CD4-positive, alpha-beta T cell treated with Interleukin-4 for 4 hours (primary cell): ENCODE measurements at regions not wholly inside any gene's neighbourhood (a gene's known extent, or its start where the extent isn't known, plus 50 kb on each side); places are given as distances from the start of the nearest gene placed in this dataset.
"Not testable (repeated sequence)": the region's sequence is repeated elsewhere in the genome, so short reads cannot be mapped to it uniquely, and the experiment has no call there.

Experiments
- DNase-seq: peaks from one replicate; pipeline ENCODE4 v3.0.0-alpha.2; 2020

GRCh38 chr2:48197618-48198017 lies 116.9 kb upstream of the FOXN2 start:
- DNase-seq, result no peak

GRCh38 chr2:48198371-48198770 lies 116.1 kb upstream of the FOXN2 start:
- DNase-seq, result peak; percentile 3

GRCh38 chr2:48199070-48199469 lies 115.4 kb upstream of the FOXN2 start:
- no peak for DNase-seq

- no peak for DNase-seq
Measured at GRCh38 chr2:48200620-48201293, 113.7 kb upstream of the FOXN2 start.

GRCh38 chr2:48201435-48201834 lies 113.0 kb upstream of the FOXN2 start:
- DNase-seq, result not testable (repeated sequence)

- DNase-seq, result no peak
Measured at GRCh38 chr2:48202863-48203642, 111.4 kb upstream of the FOXN2 start.

GRCh38 chr2:48203668-48204067 lies 110.8 kb upstream of the FOXN2 start:
- DNase-seq, result no peak

GRCh38 chr2:48204750-48205136 lies 109.7 kb upstream of the FOXN2 start:
- no peak for DNase-seq

- DNase-seq, result no peak
Measured at GRCh38 chr2:48205137-48205798, 109.2 kb upstream of the FOXN2 start.

- not testable (repeated sequence) for DNase-seq
Measured at GRCh38 chr2:48206056-48206656, 108.3 kb upstream of the FOXN2 start.

GRCh38 chr2:48207201-48207641 lies 107.3 kb upstream of the FOXN2 start:
- DNase-seq, result no peak

- no peak for DNase-seq
Measured at GRCh38 chr2:48207851-48208250, 106.6 kb upstream of the FOXN2 start.

GRCh38 chr2:48209214-48209885 lies 105.1 kb upstream of the FOXN2 start:
- DNase-seq, result no peak

GRCh38 chr2:48210189-48210588 lies 104.3 kb upstream of the FOXN2 start:
- DNase-seq, result no peak

- no peak for DNase-seq
Measured at GRCh38 chr2:48213646-48214045, 100.8 kb upstream of the FOXN2 start.

GRCh38 chr2:48218169-48218568 lies 96.3 kb upstream of the FOXN2 start:
- no peak for DNase-seq

- DNase-seq, result no peak
Measured at GRCh38 chr2:48219234-48219554, 95.3 kb upstream of the FOXN2 start.

- no peak for DNase-seq
Measured at GRCh38 chr2:48219555-48220436, 94.7 kb upstream of the FOXN2 start.

GRCh38 chr2:48220501-48220900 lies 94.0 kb upstream of the FOXN2 start:
- DNase-seq, result no peak

GRCh38 chr2:48221846-48222516 lies 92.5 kb upstream of the FOXN2 start:
- no peak for DNase-seq

- no peak for DNase-seq
Measured at GRCh38 chr2:48227617-48228344, 86.7 kb upstream of the FOXN2 start.
